ENCODE measurements at regions not wholly inside any gene's neighbourhood (a gene's known extent, or its start where the extent isn't known, plus 50 kb on each side); places are given as distances from the start of the nearest gene placed in this dataset.

- H3K4me3 Mint-ChIP-seq = no peak overlapping the region
- no peaks in the 10 kb centered on the region for H3K79me1 ChIP-seq (ENCODE audit: insufficient read depth, low read depth, low read length, poor library complexity, severe bottlenecking)
- H4K8ac ChIP-seq (replicated peaks; ENCODE audit: insufficient read length, low read depth, low read length) = no peak overlapping the region
- no peaks in the 10 kb centered on the region for H3K4me1 ChIP-seq (ENCODE audit: insufficient read depth, low read length)
- no peak overlapping the region for H3K9ac ChIP-seq (ENCODE audit: extremely low read depth, insufficient read length, low read length)
- no peak overlapping the region for H3K27ac Mint-ChIP-seq
- no peak overlapping the region for H4K91ac ChIP-seq (ENCODE audit: insufficient read length, low read depth, low read length)
- no peak overlapping the region for H4K5ac ChIP-seq (ENCODE audit: insufficient read length, low read depth, low read length)
- no peak for TF ChIP-seq CTCF (conservative IDR thresholded peaks at IDR 0.05)
- H4K20me1 ChIP-seq (ENCODE audit: control insufficient read depth, insufficient read depth, insufficient read length) = no peaks in the 10 kb centered on the region
- H3K56ac ChIP-seq (ENCODE audit: insufficient read length, low read depth, low read length) = no peak overlapping the region
- H2BK15ac ChIP-seq (ENCODE audit: low read depth, low read length) = no peak overlapping the region
- H3K4me2 ChIP-seq (ENCODE audit: insufficient read depth, insufficient read length, low read length) = no peak overlapping the region
- H3K9me3 ChIP-seq (ENCODE audit: control insufficient read depth, low read depth, low read length) = no peaks in the 10 kb centered on the region
- H3K27ac ChIP-seq (ENCODE audit: insufficient read length, low read depth, low read length) = no peak overlapping the region
- H3K18ac ChIP-seq (ENCODE audit: insufficient read length, low read depth, low read length) = no peak overlapping the region
- H2AFZ ChIP-seq (ENCODE audit: low read length) = no peak overlapping the region
- H2BK20ac ChIP-seq (ENCODE audit: low read depth, low read length, poor library complexity, severe bottlenecking) = no peak overlapping the region
- WGBS (ENCODE audit: extremely low coverage, insufficient read length, low lambda C conversion rate) = no CpG with 5 or more reads among the region's 6 CpGs
- no peak for DNase-seq
- 0 out of 4 replicates have a peak, but pooled peaks cover 0 to 3% of the 10 kb centered on the region in 2 experiments for H3K4me1 Mint-ChIP-seq
- no peaks in the 10 kb centered on the region for H3K36me3 Mint-ChIP-seq (ENCODE audit: insufficient read depth in 1 of 3, low read depth in 3 of 3)
- H3K23me2 ChIP-seq (ENCODE audit: insufficient read length, low read depth, low read length, poor library complexity, severe bottlenecking) = no peaks in the 10 kb centered on the region
- no peaks in the 10 kb centered on the region for H3K9me3 Mint-ChIP-seq
- no peak overlapping the region for H2BK12ac ChIP-seq (ENCODE audit: insufficient read length, low read depth, low read length)
- H3K27me3 Mint-ChIP-seq (ENCODE audit: low read depth) = no peaks in the 10 kb centered on the region
- H3K4ac ChIP-seq (ENCODE audit: low read depth, low read length) = no peak overlapping the region
- H3K27me3 ChIP-seq (ENCODE audit: insufficient read depth, low read length) = no peaks in the 10 kb centered on the region
- no peaks in the 10 kb centered on the region for H3K79me2 ChIP-seq (ENCODE audit: insufficient read depth, low read length)
- no peak overlapping the region for H3T11ph ChIP-seq (ENCODE audit: low read length)
- no peak overlapping the region for H2BK120ac ChIP-seq (ENCODE audit: low read depth, low read length, poor library complexity, severe bottlenecking)
- H2BK5ac ChIP-seq (ENCODE audit: insufficient read length, low read length) = no peak overlapping the region
- no peak overlapping the region for H2AK5ac ChIP-seq (ENCODE audit: insufficient read length, low read length)
- H3K14ac ChIP-seq (ENCODE audit: insufficient read depth, low read length) = no peak overlapping the region
- no peak overlapping the region for H3K23ac ChIP-seq (ENCODE audit: insufficient read length, low read depth, low read length)
Observed at GRCh38 chr7:136130511-136131303, 153.5 kb upstream of the MTPN start.
